Breast epithelium (tissue), 3 donors: ENCODE measurements at regions not wholly inside any gene's neighbourhood (a gene's known extent, or its start where the extent isn't known, plus 50 kb on each side); places are given as distances from the start of the nearest gene placed in this dataset.

Source experiments
- POLR2A ChIP-seq: fragments of 450-650 bp; IDR thresholded peaks from one replicate; pipeline ENCODE4 v1.6.1; 2016; ENCODE audit warnings: antibody characterized with exemption, mild to moderate bottlenecking, moderate library complexity
- TF ChIP-seq, protein P1 (sequence below), 3 donors: fragments of 450-650 bp; IDR thresholded peaks; one replicate each; pipeline ENCODE4 v1.5.1; 2016 to 2017; ENCODE audit warnings: antibody characterized with exemption in 3 of 3, mild to moderate bottlenecking in 3 of 3, moderate library complexity in 3 of 3

DNA sequence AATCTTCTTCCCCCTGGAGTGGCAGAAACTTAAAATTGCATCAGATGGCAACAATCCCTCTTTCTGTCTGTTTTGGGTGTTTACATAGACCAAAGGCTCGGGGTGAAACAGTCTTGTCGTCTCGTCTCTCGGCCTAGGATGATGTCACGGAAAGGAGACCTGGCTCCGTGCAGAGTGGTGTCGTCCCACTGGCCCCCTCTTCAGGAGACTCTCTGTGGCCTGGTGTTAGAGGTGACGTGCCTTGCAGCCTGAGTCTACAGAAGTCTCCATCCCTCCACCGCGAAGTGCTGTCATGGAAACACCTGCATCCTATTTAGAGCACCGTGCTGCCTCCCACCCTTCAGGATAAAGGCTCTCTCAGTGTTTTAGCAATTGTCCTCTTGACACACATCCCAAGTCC, 409.7 kb downstream of the IRX1 start:
- TF ChIP-seq POLR2A = no peak
- TF ChIP-seq, protein P1, sequence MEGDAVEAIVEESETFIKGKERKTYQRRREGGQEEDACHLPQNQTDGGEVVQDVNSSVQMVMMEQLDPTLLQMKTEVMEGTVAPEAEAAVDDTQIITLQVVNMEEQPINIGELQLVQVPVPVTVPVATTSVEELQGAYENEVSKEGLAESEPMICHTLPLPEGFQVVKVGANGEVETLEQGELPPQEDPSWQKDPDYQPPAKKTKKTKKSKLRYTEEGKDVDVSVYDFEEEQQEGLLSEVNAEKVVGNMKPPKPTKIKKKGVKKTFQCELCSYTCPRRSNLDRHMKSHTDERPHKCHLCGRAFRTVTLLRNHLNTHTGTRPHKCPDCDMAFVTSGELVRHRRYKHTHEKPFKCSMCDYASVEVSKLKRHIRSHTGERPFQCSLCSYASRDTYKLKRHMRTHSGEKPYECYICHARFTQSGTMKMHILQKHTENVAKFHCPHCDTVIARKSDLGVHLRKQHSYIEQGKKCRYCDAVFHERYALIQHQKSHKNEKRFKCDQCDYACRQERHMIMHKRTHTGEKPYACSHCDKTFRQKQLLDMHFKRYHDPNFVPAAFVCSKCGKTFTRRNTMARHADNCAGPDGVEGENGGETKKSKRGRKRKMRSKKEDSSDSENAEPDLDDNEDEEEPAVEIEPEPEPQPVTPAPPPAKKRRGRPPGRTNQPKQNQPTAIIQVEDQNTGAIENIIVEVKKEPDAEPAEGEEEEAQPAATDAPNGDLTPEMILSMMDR (IDR thresholded peaks at IDR 0.05) = no peak
